GM12892 (cell line): ENCODE measurements at regions not wholly inside any gene's neighbourhood (a gene's known extent, or its start where the extent isn't known, plus 50 kb on each side); places are given as distances from the start of the nearest gene placed in this dataset.

Experiments
- POLR2A ChIP-seq: IDR thresholded peaks from 2 replicates; pipeline ENCODE4 v1.6.1; 2011; ENCODE audit warnings: low read depth, low read length, control low read depth
- POLR2AphosphoS5 ChIP-seq: IDR thresholded peaks from 2 replicates; pipeline ENCODE4 v1.6.1; 2011; ENCODE audit warnings: low read depth, low read length, control low read depth

DNA sequence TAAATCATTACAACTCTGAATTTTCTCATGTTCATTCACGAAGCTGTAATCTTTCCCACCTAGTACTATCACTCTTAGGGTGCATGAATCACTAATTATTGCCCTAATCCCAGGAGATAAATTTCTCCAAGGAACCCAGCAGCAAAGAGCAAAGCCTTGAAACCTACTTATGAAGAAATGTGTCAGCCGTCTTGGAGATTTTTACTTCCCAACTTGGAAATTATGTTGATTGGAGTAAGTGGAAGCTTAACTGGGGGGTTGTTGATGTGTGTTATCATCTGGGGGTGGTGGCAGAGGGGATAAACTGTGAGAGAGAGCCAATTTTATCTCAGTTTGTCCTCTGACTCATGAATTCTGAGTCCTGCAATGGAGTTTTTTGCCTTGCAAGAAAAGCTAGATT is 440.5 kb upstream of the WWC1 start:
- no peak for TF ChIP-seq POLR2A
- no peak for TF ChIP-seq POLR2AphosphoS5
